Gastrocnemius medialis (tissue), 4 donors: ENCODE measurements at regions not wholly inside any gene's neighbourhood (a gene's known extent, or its start where the extent isn't known, plus 50 kb on each side); places are given as distances from the start of the nearest gene placed in this dataset.

Source experiments
- ATAC-seq, 2 donors: fragments of 150-250 bp; one replicate each; pipeline ENCODE4 v1.9.1; 2016
- DNase-seq, 2 donors: peaks; one replicate each; pipeline ENCODE4 v3.0.0-alpha.2; 2019
- H3K27ac ChIP-seq, 4 donors: fragments of 200-600 bp; sonication (generic); 1 replicate in 1 of 4; 2 replicates in 3 of 4; pipeline ENCODE4 v1.5.1; 2016 to 2018; ENCODE audit warnings: mild to moderate bottlenecking in 2 of 4, moderate library complexity in 1 of 4
- H3K27me3 ChIP-seq, 3 donors: fragments of 200-600 bp; sonication (generic) in 2 of 3; 1 replicate in 1 of 3; 2 replicates in 2 of 3; pipeline versions ENCODE4 v1.5.1 to v1.6.0; 2016 to 2019; ENCODE audit warnings: mild to moderate bottlenecking in 1 of 3, moderate library complexity in 1 of 3
- H3K36me3 ChIP-seq, 2 donors: fragments of 200-600 bp; sonication (generic) in 1 of 2; one replicate each; pipeline ENCODE4 v1.5.1; 2017 to 2018
- H3K4me1 ChIP-seq, 2 donors: fragments of 200-600 bp; sonication (generic) in 1 of 2; one replicate each; pipeline ENCODE4 v1.5.1; 2016 to 2017; ENCODE audit warnings: mild to moderate bottlenecking in 2 of 2
- H3K4me3 ChIP-seq, 4 donors: fragments of 200-600 bp; sonication (generic) in 3 of 4; 1 replicate in 1 of 4; 2 replicates in 3 of 4; pipeline ENCODE4 v1.5.1; 2016 to 2019; ENCODE audit warnings: mild to moderate bottlenecking in 2 of 4
- H3K9me3 ChIP-seq, 3 donors: fragments of 200-600 bp; sonication (generic) in 2 of 3; 1 replicate in 1 of 3; 2 replicates in 2 of 3; pipeline ENCODE4 v1.5.1; 2016 to 2019
- CTCF ChIP-seq, 5 experiments: fragments of 450-650 bp in 3 of 5; fragments of 200-600 bp in 2 of 5; sonication (generic) in 2 of 5; IDR thresholded peaks in 4 of 5; conservative IDR thresholded peaks in 1 of 5; 1 replicate in 4 of 5; 2 replicates in 1 of 5; pipeline ENCODE4 v1.5.1; 2016 to 2019; ENCODE audit warnings: antibody characterized with exemption in 5 of 5, mild to moderate bottlenecking in 3 of 5, moderate library complexity in 3 of 5
- POLR2A ChIP-seq, 2 donors: fragments of 450-650 bp; IDR thresholded peaks; one replicate each; pipeline ENCODE4 v1.6.1; 2017; ENCODE audit warnings: antibody characterized with exemption in 2 of 2, mild to moderate bottlenecking in 2 of 2, moderate library complexity in 2 of 2
- in situ Hi-C, 4 donors: fragments of 200-750 bp; cut with MboI; loops; one replicate each; pipeline versions ENCODE4 v1.15.0 to v1.8.0; 2017; ENCODE audit warnings: low sequenced_read_pairs in 4 of 4
- intact Hi-C: fragments of 100-400 bp; cut with DNase I; formaldehyde crosslinking; loops from one replicate; pipeline ENCODE4 v1.15.1; 2023; ENCODE audit warnings: low total_unique reads

DNA sequence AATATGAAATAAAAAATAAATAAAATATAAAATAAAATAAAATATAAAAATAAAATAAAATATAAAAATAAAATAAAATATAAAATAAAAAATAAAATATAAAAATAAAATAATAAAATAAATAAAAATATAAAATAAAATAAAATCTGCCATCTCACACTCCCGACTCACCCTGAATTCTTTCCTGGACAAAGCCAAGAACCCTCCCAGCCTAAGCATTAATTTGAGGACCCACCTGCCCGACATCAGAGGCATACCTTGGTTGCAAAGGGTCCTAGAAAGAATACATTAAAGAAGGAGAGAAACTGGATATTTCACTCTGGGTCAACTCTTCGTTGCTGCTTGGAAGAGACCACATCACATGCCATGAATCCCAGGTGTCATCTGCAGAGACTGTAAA lies 138.3 kb downstream of the CRLF2 start:
- in situ Hi-C loops, result no loop called here
- no peaks in the 10 kb centered on the region for H3K36me3 ChIP-seq
- intact Hi-C loops, result no loop called here
- no peaks in the 10 kb centered on the region for H3K27me3 ChIP-seq
- no peak overlapping the region for H3K27ac ChIP-seq
- TF ChIP-seq POLR2A (IDR thresholded peaks at IDR 0.05) (no peak), CTCF (IDR thresholded peaks at IDR 0.05 in 4 of 5, conservative IDR thresholded peaks at IDR 0.05 in 1 of 5) (no peak)
- H3K9me3 ChIP-seq, result no peaks in the 10 kb centered on the region
- H3K4me1 ChIP-seq, result no peaks in the 10 kb centered on the region
- ATAC-seq (no peak), DNase-seq (no peak)
- peak overlapping the region in 1 of 4 donors; percentile 2 for H3K4me3 ChIP-seq

DNA sequence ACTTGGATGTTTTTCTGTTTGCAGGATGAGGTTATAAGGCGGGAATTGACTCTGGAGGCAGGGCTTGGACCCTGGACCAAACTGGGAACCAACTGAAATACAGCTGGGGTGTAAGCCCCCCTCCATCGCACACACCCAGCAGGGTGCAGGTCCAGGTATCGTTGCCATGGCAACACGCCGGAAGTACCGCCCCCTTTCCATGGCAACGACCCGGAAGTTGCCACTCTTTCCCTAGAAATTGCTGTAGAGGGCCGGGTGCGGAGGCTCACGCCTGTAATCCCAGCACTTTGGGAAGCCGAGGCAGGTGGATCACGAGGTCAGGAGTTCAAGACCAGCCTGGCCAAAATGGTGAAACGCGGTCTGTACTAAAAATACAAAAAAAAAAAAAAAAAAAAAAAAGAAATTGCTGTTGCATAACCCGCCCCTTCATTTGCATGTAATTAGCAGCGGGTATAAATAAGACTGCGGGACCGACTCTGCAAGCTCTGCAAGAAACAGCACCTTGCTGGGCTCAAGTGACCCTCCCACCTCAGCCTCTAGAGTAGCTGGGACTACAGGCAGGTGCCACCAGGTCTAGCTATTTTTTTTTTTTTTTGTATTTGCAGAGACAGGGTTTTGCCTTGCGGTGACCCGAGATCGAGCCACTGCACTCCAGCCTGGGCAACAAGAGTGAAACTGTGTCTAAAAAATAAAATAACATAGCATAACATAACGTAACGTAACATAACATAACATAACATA lies 139.6 kb downstream of the CRLF2 start:
- no peaks in the 10 kb centered on the region for H3K36me3 ChIP-seq
- no peak for ATAC-seq
- TF ChIP-seq CTCF (IDR thresholded peaks at IDR 0.05 in 4 of 5, conservative IDR thresholded peaks at IDR 0.05 in 1 of 5), result no peak
- no peak for TF ChIP-seq POLR2A (IDR thresholded peaks at IDR 0.05)
- no peaks in the 10 kb centered on the region for H3K27me3 ChIP-seq
- DNase-seq, result no peak
- in situ Hi-C loops (no loop called here), intact Hi-C loops (no loop called here)
- H3K4me3 ChIP-seq, result no peak overlapping the region
- H3K9me3 ChIP-seq, result no peaks in the 10 kb centered on the region
- no peaks in the 10 kb centered on the region for H3K4me1 ChIP-seq
- H3K27ac ChIP-seq, result no peak overlapping the region

DNA sequence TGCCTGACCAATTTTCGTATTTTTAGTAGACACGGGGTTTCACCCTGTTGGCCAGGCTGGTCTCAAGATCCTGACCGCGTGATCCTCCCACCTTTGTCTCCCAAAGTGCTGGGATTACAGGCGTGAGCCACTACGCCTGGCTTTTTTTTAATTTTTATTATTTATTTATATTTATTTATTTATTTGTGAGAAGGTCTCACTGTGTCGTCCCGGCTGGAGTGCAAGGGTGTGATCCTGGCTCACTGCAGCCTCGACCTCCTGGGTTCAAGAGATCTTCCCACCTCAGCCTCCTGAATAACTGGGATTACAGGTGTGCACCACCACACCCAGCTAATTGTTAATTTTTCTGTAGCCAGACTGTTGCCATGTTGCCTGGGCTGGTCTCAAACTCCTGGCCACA lies 141.1 kb downstream of the CRLF2 start:
- Histone ChIP-seq H3K9me3 (no peaks in the 10 kb centered on the region), H3K4me1 (no peaks in the 10 kb centered on the region), H3K4me3 (no peak overlapping the region), H3K27me3 (no peaks in the 10 kb centered on the region), H3K36me3 (no peaks in the 10 kb centered on the region), H3K27ac (no peak overlapping the region)
- intact Hi-C loops, result no loop called here
- DNase-seq, result no peak
- no peak for ATAC-seq
- TF ChIP-seq CTCF (IDR thresholded peaks at IDR 0.05 in 4 of 5, conservative IDR thresholded peaks at IDR 0.05 in 1 of 5), result no peak
- in situ Hi-C loops, result no loop called here

- Histone ChIP-seq H3K27ac (no peak overlapping the region), H3K36me3 (no peaks in the 10 kb centered on the region), H3K9me3 (no peaks in the 10 kb centered on the region), H3K4me1 (no peaks in the 10 kb centered on the region), H3K27me3 (no peaks in the 10 kb centered on the region), H3K4me3 (no peak overlapping the region)
- in situ Hi-C loops, result no loop called here
- no peak for TF ChIP-seq POLR2A (IDR thresholded peaks at IDR 0.05)
- TF ChIP-seq CTCF (IDR thresholded peaks at IDR 0.05 in 4 of 5, conservative IDR thresholded peaks at IDR 0.05 in 1 of 5), result no peak
- ATAC-seq (no peak), DNase-seq (no peak)
- intact Hi-C loops, result no loop called here
These were observed 150.1 kb downstream of the CRLF2 start for GRCh38 chrX:1062351-1062750.

GRCh38 chrX:1060562-1060960 lies 151.9 kb downstream of the CRLF2 start:
- in situ Hi-C loops (no loop called here), intact Hi-C loops (no loop called here)
- H3K27me3 ChIP-seq, result no peaks in the 10 kb centered on the region
- H3K4me1 ChIP-seq, result no peaks in the 10 kb centered on the region
- H3K4me3 ChIP-seq, result no peak overlapping the region
- TF ChIP-seq POLR2A (IDR thresholded peaks at IDR 0.05) (no peak), CTCF (IDR thresholded peaks at IDR 0.05 in 4 of 5, conservative IDR thresholded peaks at IDR 0.05 in 1 of 5) (no peak)
- H3K9me3 ChIP-seq, result no peaks in the 10 kb centered on the region
- H3K27ac ChIP-seq, result no peak overlapping the region
- no peaks in the 10 kb centered on the region for H3K36me3 ChIP-seq
- ATAC-seq, result no peak
- DNase-seq, result no peak
